Hindlimb muscle (tissue), 1 donor: ENCODE measurements at regions not wholly inside any gene's neighbourhood (a gene's known extent, or its start where the extent isn't known, plus 50 kb on each side); places are given as distances from the start of the nearest gene placed in this dataset.
"Not testable (repeated sequence)": the region's sequence is repeated elsewhere in the genome, so short reads cannot be mapped to it uniquely, and the experiment has no call there.

Source experiments
- DNase-seq: peaks from one replicate; pipeline ENCODE4 v3.0.0-alpha.2; 2013

GRCh38 chr1:213417846-213418245 is 366.8 kb downstream of the RPS6KC1 start:
- DNase-seq: no peak

- DNase-seq: peak; percentile 19
Measured at GRCh38 chr1:213418268-213419071, 367.4 kb downstream of the RPS6KC1 start.

GRCh38 chr1:213419401-213420030 is 368.5 kb downstream of the RPS6KC1 start:
- no peak for DNase-seq

GRCh38 chr1:213421178-213421577 is 370.1 kb downstream of the RPS6KC1 start:
- not testable (repeated sequence) for DNase-seq

GRCh38 chr1:213423041-213423440 is 372.0 kb downstream of the RPS6KC1 start:
- no peak for DNase-seq

- DNase-seq: no peak
Measured at GRCh38 chr1:213423605-213424004, 372.6 kb downstream of the RPS6KC1 start.

GRCh38 chr1:213425376-213426030 is 374.5 kb downstream of the RPS6KC1 start:
- no peak for DNase-seq

- DNase-seq: no peak
Measured at GRCh38 chr1:213429642-213430041, 378.6 kb downstream of the RPS6KC1 start.

GRCh38 chr1:213435715-213436114 is 384.7 kb downstream of the RPS6KC1 start:
- no peak for DNase-seq

- no peak for DNase-seq
Measured at GRCh38 chr1:213438339-213438738, 387.3 kb downstream of the RPS6KC1 start.

- DNase-seq: no peak
Measured at GRCh38 chr1:213439703-213440102, 388.7 kb downstream of the RPS6KC1 start.

- DNase-seq: no peak
Measured at GRCh38 chr1:213440766-213441165, 389.7 kb downstream of the RPS6KC1 start.

GRCh38 chr1:213443415-213443814 is 392.4 kb downstream of the RPS6KC1 start:
- no peak for DNase-seq

- no peak for DNase-seq
Measured at GRCh38 chr1:213444224-213444623, 393.2 kb downstream of the RPS6KC1 start.

- no peak for DNase-seq
Measured at GRCh38 chr1:213446496-213446895, 395.5 kb downstream of the RPS6KC1 start.

- no peak for DNase-seq
Measured at GRCh38 chr1:213448360-213448759, 397.3 kb downstream of the RPS6KC1 start.

- no peak for DNase-seq
Measured at GRCh38 chr1:213448776-213449175, 397.7 kb downstream of the RPS6KC1 start.

GRCh38 chr1:213452501-213452900 is 401.5 kb downstream of the RPS6KC1 start:
- DNase-seq: no peak

GRCh38 chr1:213457186-213457585 is 406.1 kb downstream of the RPS6KC1 start:
- DNase-seq: peak; percentile 44

- peak; percentile 26 for DNase-seq
Measured at GRCh38 chr1:213457733-213458132, 406.7 kb downstream of the RPS6KC1 start.

GRCh38 chr1:213462374-213462773 is 411.3 kb downstream of the RPS6KC1 start:
- DNase-seq: not testable (repeated sequence)

GRCh38 chr1:213464786-213465460 is 413.9 kb downstream of the RPS6KC1 start:
- no peak for DNase-seq

- DNase-seq: no peak
Measured at GRCh38 chr1:213466541-213466940, 415.5 kb downstream of the RPS6KC1 start.
